GM19324 (cell line): ENCODE measurements at regions not wholly inside any gene's neighbourhood (a gene's known extent, or its start where the extent isn't known, plus 50 kb on each side); places are given as distances from the start of the nearest gene placed in this dataset.

Experiments
- ATAC-seq: cut with Tn5 transposase; IDR thresholded peaks from one replicate; pipeline ENCODE4 v1.9.1; 2021; ENCODE audit warnings: mild to moderate bottlenecking, moderate library complexity; ENCODE audit not compliant: unreplicated experiment, low FRiP score

GRCh38 chr22:48569476-48570233 is 1258.0 kb downstream of the BRD1 start:
- no peak for ATAC-seq

GRCh38 chr22:48568736-48569330 is 1258.8 kb downstream of the BRD1 start:
- no peak for ATAC-seq

- ATAC-seq = no peak
These were observed 1260.3 kb downstream of the BRD1 start for GRCh38 chr22:48567213-48567975.

- ATAC-seq = no peak
These were observed 1260.9 kb downstream of the BRD1 start for GRCh38 chr22:48566741-48567140.

- no peak for ATAC-seq
These were observed 1261.7 kb downstream of the BRD1 start for GRCh38 chr22:48565901-48566501.

GRCh38 chr22:48564995-48565394 is 1262.7 kb downstream of the BRD1 start:
- no peak for ATAC-seq

- no peak for ATAC-seq
These were observed 1263.7 kb downstream of the BRD1 start for GRCh38 chr22:48563966-48564330.

- ATAC-seq = no peak
These were observed 1264.3 kb downstream of the BRD1 start for GRCh38 chr22:48563118-48563965.

GRCh38 chr22:48561676-48562075 is 1266.0 kb downstream of the BRD1 start:
- ATAC-seq = no peak

- ATAC-seq = no peak
These were observed 1266.8 kb downstream of the BRD1 start for GRCh38 chr22:48560836-48561235.

GRCh38 chr22:48560389-48560751 is 1267.3 kb downstream of the BRD1 start:
- ATAC-seq = no peak

- ATAC-seq = no peak
These were observed 1267.9 kb downstream of the BRD1 start for GRCh38 chr22:48559647-48560388.

GRCh38 chr22:48558606-48559402 is 1268.9 kb downstream of the BRD1 start:
- no peak for ATAC-seq

GRCh38 chr22:48558016-48558415 is 1269.7 kb downstream of the BRD1 start:
- no peak for ATAC-seq

- ATAC-seq = no peak
These were observed 1270.2 kb downstream of the BRD1 start for GRCh38 chr22:48557473-48557872.

- ATAC-seq = no peak
These were observed 1270.9 kb downstream of the BRD1 start for GRCh38 chr22:48556751-48557150.

GRCh38 chr22:48556222-48556621 is 1271.5 kb downstream of the BRD1 start:
- no peak for ATAC-seq

GRCh38 chr22:48555606-48556005 is 1272.1 kb downstream of the BRD1 start:
- ATAC-seq = no peak
